Omental fat pad (tissue), 3 donors: ENCODE measurements at regions not wholly inside any gene's neighbourhood (a gene's known extent, or its start where the extent isn't known, plus 50 kb on each side); places are given as distances from the start of the nearest gene placed in this dataset.

Source experiments
- ATAC-seq: fragments of 150-250 bp; one replicate; pipeline ENCODE4 v1.9.1; 2016; ENCODE audit warnings: mild to moderate bottlenecking, moderate library complexity; ENCODE audit not compliant: low FRiP score
- DNase-seq: peaks from one replicate; pipeline ENCODE4 v3.0.0-alpha.2; 2019; ENCODE audit warnings: low spot score
- TF ChIP-seq, protein P1 (sequence below), 3 donors: fragments of 450-650 bp; IDR thresholded peaks; one replicate each; pipeline ENCODE4 v1.5.1; 2016 to 2017; ENCODE audit warnings: antibody characterized with exemption in 3 of 3, mild to moderate bottlenecking in 3 of 3, moderate library complexity in 2 of 3

GRCh38 chr5:74342948-74343682 lies 297.4 kb downstream of the ENC1 start:
- DNase-seq, result no peak
- TF ChIP-seq, protein P1, sequence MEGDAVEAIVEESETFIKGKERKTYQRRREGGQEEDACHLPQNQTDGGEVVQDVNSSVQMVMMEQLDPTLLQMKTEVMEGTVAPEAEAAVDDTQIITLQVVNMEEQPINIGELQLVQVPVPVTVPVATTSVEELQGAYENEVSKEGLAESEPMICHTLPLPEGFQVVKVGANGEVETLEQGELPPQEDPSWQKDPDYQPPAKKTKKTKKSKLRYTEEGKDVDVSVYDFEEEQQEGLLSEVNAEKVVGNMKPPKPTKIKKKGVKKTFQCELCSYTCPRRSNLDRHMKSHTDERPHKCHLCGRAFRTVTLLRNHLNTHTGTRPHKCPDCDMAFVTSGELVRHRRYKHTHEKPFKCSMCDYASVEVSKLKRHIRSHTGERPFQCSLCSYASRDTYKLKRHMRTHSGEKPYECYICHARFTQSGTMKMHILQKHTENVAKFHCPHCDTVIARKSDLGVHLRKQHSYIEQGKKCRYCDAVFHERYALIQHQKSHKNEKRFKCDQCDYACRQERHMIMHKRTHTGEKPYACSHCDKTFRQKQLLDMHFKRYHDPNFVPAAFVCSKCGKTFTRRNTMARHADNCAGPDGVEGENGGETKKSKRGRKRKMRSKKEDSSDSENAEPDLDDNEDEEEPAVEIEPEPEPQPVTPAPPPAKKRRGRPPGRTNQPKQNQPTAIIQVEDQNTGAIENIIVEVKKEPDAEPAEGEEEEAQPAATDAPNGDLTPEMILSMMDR (IDR thresholded peaks at IDR 0.05), result no peak
- ATAC-seq, result no peak

GRCh38 chr5:74342182-74342581 lies 298.3 kb downstream of the ENC1 start:
- no peak for DNase-seq
- TF ChIP-seq, protein P1 (IDR thresholded peaks at IDR 0.05), result no peak
- ATAC-seq, result no peak

GRCh38 chr5:74341221-74341620 lies 299.3 kb downstream of the ENC1 start:
- no peak for DNase-seq
- TF ChIP-seq, protein P1 (IDR thresholded peaks at IDR 0.05), result no peak

GRCh38 chr5:74340476-74340875 lies 300.1 kb downstream of the ENC1 start:
- TF ChIP-seq, protein P1 (IDR thresholded peaks at IDR 0.05), result no peak
- DNase-seq (no peak), ATAC-seq (no peak)

More at GRCh38 chr5:74341221-74341620, 299.3 kb downstream of the ENC1 start:
- no peak for ATAC-seq

GRCh38 chr5:74337984-74338310 lies 302.6 kb downstream of the ENC1 start:
- TF ChIP-seq, protein P1 (IDR thresholded peaks at IDR 0.05), result no peak
- DNase-seq (no peak), ATAC-seq (no peak)

DNA sequence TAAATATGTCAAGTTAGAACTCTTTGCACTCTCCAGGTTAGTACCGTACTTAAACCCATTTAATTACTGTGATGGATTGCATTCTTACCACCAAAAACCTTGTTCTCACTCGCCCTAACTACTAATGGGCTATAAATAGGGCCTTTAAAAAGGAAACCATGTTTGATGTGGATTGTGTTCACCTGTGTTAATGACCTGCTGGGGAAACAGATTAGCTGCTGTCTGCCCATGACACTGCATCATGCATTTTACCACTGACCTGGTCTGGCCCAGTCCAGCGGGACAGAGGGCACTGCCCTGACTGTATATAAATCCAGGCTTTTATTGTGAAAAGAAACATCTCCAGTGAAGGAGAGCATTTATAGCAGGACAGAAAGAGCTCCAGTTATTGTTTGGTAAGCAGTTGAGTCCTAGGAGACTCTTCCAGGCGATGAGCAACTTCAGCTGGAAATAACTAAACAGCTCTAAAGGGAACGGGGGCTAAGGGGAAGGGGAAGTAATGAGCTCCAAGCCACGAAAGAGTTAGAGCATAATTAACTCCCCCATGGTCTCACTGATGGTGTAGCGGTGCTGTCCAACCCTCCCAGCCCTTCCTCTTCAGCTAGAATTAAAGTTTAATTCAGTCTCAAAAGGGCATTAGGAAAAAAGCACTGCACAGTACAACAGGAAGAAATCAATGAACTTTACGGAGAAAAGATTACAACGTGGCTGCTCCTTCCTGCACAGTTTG lies 303.1 kb downstream of the ENC1 start:
- TF ChIP-seq, protein P1 (IDR thresholded peaks at IDR 0.05), result no peak
- ATAC-seq, result no peak
- DNase-seq, result no peak

DNA sequence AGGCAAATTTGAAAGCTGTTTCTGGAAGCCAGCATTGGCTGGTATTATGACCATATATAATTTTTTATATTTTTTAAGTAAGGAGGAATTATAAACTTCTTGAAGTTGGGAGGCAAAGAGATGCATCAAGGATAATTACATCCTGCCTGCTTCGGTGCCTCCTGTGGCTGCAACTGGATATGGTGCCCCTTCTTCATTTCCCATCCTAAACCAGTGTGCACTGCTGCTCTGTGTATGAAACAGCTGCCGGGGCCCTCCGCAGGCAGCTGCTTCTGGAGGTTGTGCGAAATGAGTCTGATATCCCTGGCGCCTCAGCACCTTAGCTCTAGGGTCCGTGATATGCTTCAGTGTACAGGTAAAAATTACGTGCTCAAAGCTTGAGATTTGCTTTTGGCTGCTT lies 304.2 kb downstream of the ENC1 start:
- DNase-seq, result no peak
- no peak for ATAC-seq
- TF ChIP-seq, protein P1 (IDR thresholded peaks at IDR 0.05), result no peak
